Spleen (tissue), 7 donors: ENCODE measurements at regions not wholly inside any gene's neighbourhood (a gene's known extent, or its start where the extent isn't known, plus 50 kb on each side); places are given as distances from the start of the nearest gene placed in this dataset.

ENCODE experiments used
- CTCF ChIP-seq, 11 experiments: fragments of 200-600 bp in 7 of 11; fragments of 450-650 bp in 4 of 11; sonication (generic) in 4 of 11; IDR thresholded peaks in 8 of 11; conservative IDR thresholded peaks in 3 of 11; 1 replicate in 7 of 11; 2 replicates in 4 of 11; pipeline versions ENCODE4 v1.4.0 to v1.8.0; 2016 to 2021; ENCODE audit warnings: antibody characterized with exemption in 11 of 11, inconsistent platforms in 4 of 11, mild to moderate bottlenecking in 1 of 11
- POLR2A ChIP-seq, 3 donors: fragments of 450-650 bp; IDR thresholded peaks; one replicate each; pipeline ENCODE4 v1.5.1; 2017; ENCODE audit warnings: antibody characterized with exemption in 3 of 3, mild to moderate bottlenecking in 1 of 3
- donor health status: DM: no; HTN: no; CAD: no; lungs with moderate emphysema.
- donor health status: DM: no; HTN: no; CAD: no.
- donor health status: DM: no; HTN: no; CAD: no.

- TF ChIP-seq POLR2A (IDR thresholded peaks at IDR 0.05) (no peak), CTCF (IDR thresholded peaks at IDR 0.05 in 8 of 11, conservative IDR thresholded peaks at IDR 0.05 in 3 of 11) (no peak)
Observed at GRCh38 chr9:30944741-30945280, 1439.6 kb upstream of the ACO1 start.
